Parathyroid adenoma (tissue), 2 donors: ENCODE measurements at regions not wholly inside any gene's neighbourhood (a gene's known extent, or its start where the extent isn't known, plus 50 kb on each side); places are given as distances from the start of the nearest gene placed in this dataset.

ENCODE experiments used
- H2AFZ ChIP-seq: fragments of 300-600 bp; sonication (generic); one replicate; pipeline ENCODE4 v1.7.0; 2017; ENCODE audit warnings: antibody characterized with exemption, mild to moderate bottlenecking
- H3K27ac ChIP-seq: fragments of 300-600 bp; sonication (generic); one replicate; pipeline ENCODE4 v1.7.0; 2017
- H3K27me3 ChIP-seq: fragments of 300-600 bp; sonication (generic); one replicate; pipeline ENCODE4 v1.7.0; 2017; ENCODE audit warnings: low read length; ENCODE audit not compliant: control insufficient read depth, insufficient read depth
- H3K36me3 ChIP-seq: fragments of 300-600 bp; sonication (generic); one replicate; pipeline ENCODE4 v1.7.0; 2017; ENCODE audit warnings: low read length; ENCODE audit not compliant: control insufficient read depth, insufficient read depth
- H3K4me1 ChIP-seq: fragments of 300-600 bp; sonication (generic); one replicate; pipeline ENCODE4 v1.7.0; 2017; ENCODE audit warnings: control low read depth
- H3K4me2 ChIP-seq: fragments of 300-600 bp; sonication (generic); one replicate; pipeline ENCODE4 v1.7.0; 2017; ENCODE audit warnings: low read length
- H3K4me3 ChIP-seq: fragments of 300-600 bp; sonication (generic); one replicate; pipeline ENCODE4 v1.7.0; 2017; ENCODE audit warnings: low read depth, low read length
- H3K79me2 ChIP-seq: fragments of 300-600 bp; sonication (generic); one replicate; pipeline ENCODE4 v1.7.0; 2017; ENCODE audit warnings: control low read depth
- H3K9ac ChIP-seq: fragments of 300-600 bp; sonication (generic); one replicate; pipeline ENCODE4 v1.7.0; 2017; ENCODE audit warnings: mild to moderate bottlenecking
- H3K9me3 ChIP-seq: fragments of 300-600 bp; sonication (generic); one replicate; pipeline ENCODE4 v1.7.0; 2017; ENCODE audit warnings: low read length; ENCODE audit not compliant: control insufficient read depth
- CTCF ChIP-seq: fragments of 300-600 bp; sonication (generic); IDR thresholded peaks from one replicate; pipeline ENCODE4 v1.7.0; 2017; ENCODE audit warnings: antibody characterized with exemption, mild to moderate bottlenecking
- donor health status: primary hyperparathyroidism.

DNA sequence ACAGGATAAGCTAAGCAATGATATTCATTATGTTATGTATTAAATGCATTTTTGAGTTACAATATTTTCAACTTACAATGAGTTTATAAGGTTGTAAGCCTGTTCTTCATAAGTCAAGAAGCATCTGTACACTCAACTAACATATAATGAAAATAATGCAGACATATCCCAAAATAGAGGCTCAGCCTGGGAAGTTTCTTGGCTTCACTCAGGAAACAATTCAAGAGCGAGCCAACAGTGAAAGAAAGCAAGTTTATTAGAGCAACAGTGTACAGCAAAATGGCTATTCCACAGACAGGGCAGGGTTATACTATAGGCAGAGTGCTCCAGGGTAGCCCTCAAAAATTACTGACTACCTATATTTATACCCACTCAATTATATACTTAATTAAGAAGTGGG lies 1581.8 kb downstream of the HACE1 start:
- Histone ChIP-seq H3K9me3 (no peaks in the 10 kb centered on the region), H2AFZ (no peak overlapping the region), H3K27me3 (no peaks in the 10 kb centered on the region), H3K36me3 (no peaks in the 10 kb centered on the region), H3K27ac (no peak overlapping the region), H3K79me2 (no peaks in the 10 kb centered on the region), H3K4me2 (no peak overlapping the region), H3K9ac (no peak overlapping the region), H3K4me1 (no peaks in the 10 kb centered on the region), H3K4me3 (no peak overlapping the region)
- TF ChIP-seq CTCF, result no peak

- H3K27ac ChIP-seq, result no peak overlapping the region
- TF ChIP-seq CTCF, result no peak
- H3K9me3 ChIP-seq, result no peaks in the 10 kb centered on the region
- no peak overlapping the region for H3K9ac ChIP-seq
- H3K36me3 ChIP-seq, result no peaks in the 10 kb centered on the region
- H3K79me2 ChIP-seq, result no peaks in the 10 kb centered on the region
- no peaks in the 10 kb centered on the region for H3K4me1 ChIP-seq
- H3K4me2 ChIP-seq, result no peak overlapping the region
- no peak overlapping the region for H3K4me3 ChIP-seq
- no peaks in the 10 kb centered on the region for H3K27me3 ChIP-seq
- H2AFZ ChIP-seq, result no peak overlapping the region
Measured at GRCh38 chr6:103273048-103273447, 1586.7 kb downstream of the HACE1 start.

DNA sequence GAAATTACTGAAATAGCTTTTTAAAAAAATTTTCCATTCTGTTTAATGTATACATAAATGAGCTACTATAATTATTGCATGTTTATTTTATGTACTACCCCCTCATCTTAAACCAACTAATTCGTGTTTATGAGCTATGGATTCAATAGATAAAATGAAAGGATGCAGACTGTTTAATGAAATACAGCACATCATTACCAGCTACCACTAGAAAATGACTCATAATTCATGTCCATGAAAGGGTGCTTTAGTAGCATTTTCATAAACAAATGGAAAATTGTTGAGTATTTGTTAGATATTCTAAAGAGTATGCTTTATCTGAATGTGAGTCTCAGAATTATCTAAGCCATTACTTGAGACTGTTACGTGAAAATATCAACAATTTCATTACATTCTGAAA lies 1590.1 kb downstream of the HACE1 start:
- Histone ChIP-seq H3K27ac (no peak overlapping the region), H3K4me3 (no peak overlapping the region), H2AFZ (no peak overlapping the region), H3K4me2 (no peak overlapping the region), H3K79me2 (no peaks in the 10 kb centered on the region), H3K9ac (no peak overlapping the region), H3K4me1 (no peaks in the 10 kb centered on the region), H3K36me3 (no peaks in the 10 kb centered on the region), H3K9me3 (no peaks in the 10 kb centered on the region), H3K27me3 (no peaks in the 10 kb centered on the region)
- no peak for TF ChIP-seq CTCF

DNA sequence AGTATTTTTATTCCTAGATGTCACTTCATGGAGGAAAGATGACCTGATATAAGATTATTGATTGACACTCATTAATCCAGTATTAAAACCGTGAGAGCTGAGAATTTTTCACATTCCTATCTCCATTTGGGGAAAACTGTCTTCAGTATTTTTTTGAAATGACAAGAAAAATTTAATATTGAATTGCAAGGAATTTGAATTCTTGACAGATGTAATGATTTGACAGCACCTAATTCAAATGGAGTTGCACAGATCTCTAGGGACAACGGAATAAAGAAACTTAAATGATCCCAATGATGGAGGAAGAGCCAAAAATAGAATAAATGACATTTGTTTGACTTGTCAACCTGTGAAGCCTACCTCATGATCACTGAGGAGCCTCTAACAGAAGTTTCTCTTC lies 1591.4 kb downstream of the HACE1 start:
- H3K9ac ChIP-seq, result no peak overlapping the region
- H3K27me3 ChIP-seq, result no peaks in the 10 kb centered on the region
- no peaks in the 10 kb centered on the region for H3K36me3 ChIP-seq
- H3K79me2 ChIP-seq, result no peaks in the 10 kb centered on the region
- TF ChIP-seq CTCF, result no peak
- no peak overlapping the region for H2AFZ ChIP-seq
- H3K27ac ChIP-seq, result no peak overlapping the region
- no peak overlapping the region for H3K4me3 ChIP-seq
- no peaks in the 10 kb centered on the region for H3K9me3 ChIP-seq
- no peaks in the 10 kb centered on the region for H3K4me1 ChIP-seq
- no peak overlapping the region for H3K4me2 ChIP-seq

DNA sequence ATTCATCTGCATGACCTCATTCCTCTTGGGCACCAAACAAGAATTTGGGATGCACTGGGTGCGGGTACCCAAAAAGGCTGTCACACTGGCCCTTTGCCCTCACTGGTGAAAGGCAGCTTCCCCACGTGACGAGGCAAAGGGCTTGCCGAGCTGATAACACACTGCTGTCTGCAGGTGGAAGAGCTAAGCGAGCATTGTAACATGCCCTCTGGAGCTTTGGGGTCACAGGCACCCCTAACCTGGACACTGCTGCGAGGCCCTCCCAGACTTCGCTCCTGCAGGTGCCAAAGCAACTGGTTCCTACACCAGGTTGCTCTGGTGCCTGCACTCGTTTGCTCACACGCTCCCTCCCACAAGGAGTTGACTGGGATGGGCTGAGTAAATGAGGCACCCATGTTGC lies 1595.7 kb downstream of the HACE1 start:
- Histone ChIP-seq H3K4me1 (no peaks in the 10 kb centered on the region), H3K36me3 (no peaks in the 10 kb centered on the region), H3K9me3 (no peaks in the 10 kb centered on the region), H3K4me2 (no peak overlapping the region), H3K27ac (no peak overlapping the region), H2AFZ (no peak overlapping the region), H3K4me3 (no peak overlapping the region), H3K27me3 (no peaks in the 10 kb centered on the region), H3K9ac (no peak overlapping the region), H3K79me2 (no peaks in the 10 kb centered on the region)
- TF ChIP-seq CTCF, result no peak
